ENCODE measurements at regions not wholly inside any gene's neighbourhood (a gene's known extent, or its start where the extent isn't known, plus 50 kb on each side); places are given as distances from the start of the nearest gene placed in this dataset.

GRCh38 chr11:116062129-116062489 is 557.9 kb upstream of the CADM1 start:
- Histone ChIP-seq H3K4me2 (replicated peaks; ENCODE audit: extremely low read depth, low read length, poor library complexity, severe bottlenecking) (no peak overlapping the region), H2AFZ (ENCODE audit: insufficient read depth, low read depth, low read length, poor library complexity, severe bottlenecking) (no peak overlapping the region), H3K27me3 (ENCODE audit: control insufficient read depth in 2 of 2, insufficient read depth in 2 of 2, low read length in 2 of 2) (no peaks in the 10 kb centered on the region), H3K9me3 (replicated peaks in 1 of 2; ENCODE audit: control insufficient read depth in 1 of 2, insufficient read depth in 1 of 2, low read length in 2 of 2) (no peaks in the 10 kb centered on the region), H3K4me3 (replicated peaks in 1 of 3; ENCODE audit: low read depth in 2 of 3, low read length in 3 of 3) (no peak overlapping the region), H3K27ac (ENCODE audit: low read depth in 1 of 2, low read length in 2 of 2) (no peak overlapping the region), H3K36me3 (replicated peaks in 1 of 2; ENCODE audit: control insufficient read depth in 1 of 2, insufficient read depth in 2 of 2, low read length in 2 of 2) (no peaks in the 10 kb centered on the region), H4K20me1 (ENCODE audit: insufficient read depth, low read length) (no peaks in the 10 kb centered on the region), H3K4me1 (ENCODE audit: control insufficient read depth in 1 of 2, insufficient read depth in 2 of 2, low read length in 2 of 2) (no peaks in the 10 kb centered on the region), H3K9ac (ENCODE audit: insufficient read depth, low read length, poor library complexity, severe bottlenecking) (no peak overlapping the region), H3K79me2 (ENCODE audit: insufficient read depth, low read length) (no peaks in the 10 kb centered on the region)
- intact Hi-C loops (cut with micrococcal nuclease), result no loop called here
- H3K4me3 Mint-ChIP-seq, result no peak overlapping the region
- H3K36me3 Mint-ChIP-seq, result no peaks in the 10 kb centered on the region
- 43% methylated on average over 1 of the region's 4 CpGs for whole genome bisulfite sequencing (ENCODE audit: insufficient coverage)
- H3K27me3 Mint-ChIP-seq (ENCODE audit: low read depth in 3 of 3), result peaks cover 0 to 7% (median 3%) of the 10 kb centered on the region in 3 donors
- H3K9me3 Mint-ChIP-seq, result peaks cover 0 to 2% (median 0%) of the 10 kb centered on the region in 7 donors
- peaks cover 2% of the 10 kb centered on the region for H3K4me1 Mint-ChIP-seq
- TF ChIP-seq, protein P1, sequence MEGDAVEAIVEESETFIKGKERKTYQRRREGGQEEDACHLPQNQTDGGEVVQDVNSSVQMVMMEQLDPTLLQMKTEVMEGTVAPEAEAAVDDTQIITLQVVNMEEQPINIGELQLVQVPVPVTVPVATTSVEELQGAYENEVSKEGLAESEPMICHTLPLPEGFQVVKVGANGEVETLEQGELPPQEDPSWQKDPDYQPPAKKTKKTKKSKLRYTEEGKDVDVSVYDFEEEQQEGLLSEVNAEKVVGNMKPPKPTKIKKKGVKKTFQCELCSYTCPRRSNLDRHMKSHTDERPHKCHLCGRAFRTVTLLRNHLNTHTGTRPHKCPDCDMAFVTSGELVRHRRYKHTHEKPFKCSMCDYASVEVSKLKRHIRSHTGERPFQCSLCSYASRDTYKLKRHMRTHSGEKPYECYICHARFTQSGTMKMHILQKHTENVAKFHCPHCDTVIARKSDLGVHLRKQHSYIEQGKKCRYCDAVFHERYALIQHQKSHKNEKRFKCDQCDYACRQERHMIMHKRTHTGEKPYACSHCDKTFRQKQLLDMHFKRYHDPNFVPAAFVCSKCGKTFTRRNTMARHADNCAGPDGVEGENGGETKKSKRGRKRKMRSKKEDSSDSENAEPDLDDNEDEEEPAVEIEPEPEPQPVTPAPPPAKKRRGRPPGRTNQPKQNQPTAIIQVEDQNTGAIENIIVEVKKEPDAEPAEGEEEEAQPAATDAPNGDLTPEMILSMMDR (IDR thresholded peaks at IDR 0.05), result no peak
- DNase-seq, result no peak
- no peak overlapping the region for H3K27ac Mint-ChIP-seq

DNA sequence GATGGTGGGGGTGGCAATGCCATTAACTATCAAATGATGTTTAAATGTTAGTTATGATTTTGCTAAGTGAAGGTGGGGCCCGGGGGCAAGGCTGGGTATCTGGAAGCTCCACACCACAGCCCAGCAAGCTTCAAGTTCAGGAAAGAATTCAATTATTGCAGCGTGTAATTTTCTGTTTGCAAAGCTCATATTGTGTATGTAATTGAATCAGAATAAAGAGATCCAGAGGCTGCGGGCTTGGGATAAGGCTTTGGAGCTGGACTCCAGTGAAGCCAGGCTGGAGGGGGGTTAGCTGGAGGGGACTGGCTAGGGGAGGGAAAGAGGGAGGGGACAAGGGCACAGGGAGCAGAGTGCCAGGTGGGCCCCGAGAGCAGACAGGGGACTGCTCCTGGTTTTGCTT is 557.1 kb upstream of the CADM1 start:
- no peak overlapping the region for H3K4me2 ChIP-seq (replicated peaks; ENCODE audit: extremely low read depth, low read length, poor library complexity, severe bottlenecking)
- no peak overlapping the region for H3K27ac ChIP-seq (ENCODE audit: low read depth in 1 of 2, low read length in 2 of 2)
- peaks cover 0 to 2% (median under 1%) of the 10 kb centered on the region in 7 donors for H3K9me3 Mint-ChIP-seq
- no peak overlapping the region for H3K27ac Mint-ChIP-seq
- no peaks in the 10 kb centered on the region for H3K9me3 ChIP-seq (replicated peaks in 1 of 2; ENCODE audit: control insufficient read depth in 1 of 2, insufficient read depth in 1 of 2, low read length in 2 of 2)
- no peak overlapping the region for H3K9ac ChIP-seq (ENCODE audit: insufficient read depth, low read length, poor library complexity, severe bottlenecking)
- WGBS (ENCODE audit: insufficient coverage), result 100% methylated on average over 3 of the region's 4 CpGs
- intact Hi-C loops (cut with micrococcal nuclease), result no loop called here
- TF ChIP-seq, protein P1 (IDR thresholded peaks at IDR 0.05), result no peak
- H3K27me3 Mint-ChIP-seq (ENCODE audit: low read depth in 3 of 3), result peaks cover 0 to 7% (median under 1%) of the 10 kb centered on the region in 3 donors
- no peaks in the 10 kb centered on the region for H3K36me3 ChIP-seq (replicated peaks in 1 of 2; ENCODE audit: control insufficient read depth in 1 of 2, insufficient read depth in 2 of 2, low read length in 2 of 2)
- no peaks in the 10 kb centered on the region for H3K27me3 ChIP-seq (ENCODE audit: control insufficient read depth in 2 of 2, insufficient read depth in 2 of 2, low read length in 2 of 2)
- no peak for DNase-seq
- H3K4me3 Mint-ChIP-seq, result no peak overlapping the region
- no peak overlapping the region for H2AFZ ChIP-seq (ENCODE audit: insufficient read depth, low read depth, low read length, poor library complexity, severe bottlenecking)
- no peaks in the 10 kb centered on the region for H3K4me1 ChIP-seq (ENCODE audit: control insufficient read depth in 1 of 2, insufficient read depth in 2 of 2, low read length in 2 of 2)
- no peaks in the 10 kb centered on the region for H3K36me3 Mint-ChIP-seq
- no peaks in the 10 kb centered on the region for H4K20me1 ChIP-seq (ENCODE audit: insufficient read depth, low read length)
- H3K4me3 ChIP-seq (replicated peaks in 1 of 3; ENCODE audit: low read depth in 2 of 3, low read length in 3 of 3), result no peak overlapping the region
- H3K79me2 ChIP-seq (ENCODE audit: insufficient read depth, low read length), result no peaks in the 10 kb centered on the region
- peaks cover 2% of the 10 kb centered on the region for H3K4me1 Mint-ChIP-seq

All from CD14-positive monocyte (primary cell).